IMR-90 (cell line): ENCODE measurements at regions not wholly inside any gene's neighbourhood (a gene's known extent, or its start where the extent isn't known, plus 50 kb on each side); places are given as distances from the start of the nearest gene placed in this dataset.

Source experiments
- ATAC-seq: fragments of 200-7000 bp; cut with Tn5 transposase; 2 replicates; pipeline ENCODE4 v1.9.1; 2020; ENCODE audit warnings: low read depth, mild to moderate bottlenecking, moderate library complexity
- BruUV-seq: library from RNA; stranded (reverse); fragments of 400-500 nt; replicated peaks from 2 replicates; lab custom pipeline; 2021; lab: Mats Ljungman, UMichigan
- CTCF ChIA-PET: fragments of 300-600 bp; formaldehyde crosslinking; extraction: SDS; loops from one replicate; lab custom pipeline; 2021; ENCODE audit warnings: antibody characterized with exemption; lab: Yijun Ruan, JAX
- POLR2A ChIA-PET: fragments of 300-600 bp; sonication (Branson Sonifier 250); formaldehyde crosslinking; loops from one replicate; lab custom pipeline; 2022; ENCODE audit warnings: antibody characterized with exemption; ENCODE audit not compliant: unreplicated experiment; lab: Charles Lee
- DNase-seq: peaks from one replicate; pipeline ENCODE4 v3.0.0; 2013
- H2AFZ ChIP-seq: replicated peaks from 2 replicates; pipeline ENCODE3; 2013; ENCODE audit warnings: low read length, mild to moderate bottlenecking; ENCODE audit not compliant: poor library complexity
- H2AK5ac ChIP-seq: 2 replicates; pipeline ENCODE4 v1.6.1; 2013; ENCODE audit warnings: low read depth, low read length, inconsistent platforms
- H2AK9ac ChIP-seq: replicated peaks from 2 replicates; pipeline ENCODE3; 2013; ENCODE audit warnings: mild to moderate bottlenecking, low read depth, low read length, moderate library complexity; ENCODE audit not compliant: poor library complexity
- H2BK120ac ChIP-seq: 2 replicates; pipeline ENCODE4 v1.6.1; 2013; ENCODE audit warnings: low read depth, low read length, inconsistent platforms
- H2BK15ac ChIP-seq: 3 replicates; pipeline ENCODE4 v1.6.1; 2013; ENCODE audit warnings: low read depth, low read length, inconsistent platforms
- H2BK20ac ChIP-seq: 2 replicates; pipeline ENCODE4 v1.6.1; 2013; ENCODE audit warnings: low read depth, mild to moderate bottlenecking, inconsistent platforms, low read length, moderate library complexity
- H2BK5ac ChIP-seq: 2 replicates; pipeline ENCODE4 v1.6.1; 2013; ENCODE audit warnings: mild to moderate bottlenecking, low read depth, low read length, inconsistent platforms; ENCODE audit not compliant: poor library complexity, severe bottlenecking
- H3K14ac ChIP-seq: replicated peaks from 2 replicates; pipeline ENCODE4 v1.6.1; 2013; ENCODE audit warnings: low read depth, low read length, inconsistent platforms
- H3K18ac ChIP-seq: 2 replicates; pipeline ENCODE4 v1.6.1; 2013; ENCODE audit warnings: low read depth, low read length, control low read depth
- H3K23ac ChIP-seq: 2 replicates; pipeline ENCODE4 v1.6.1; 2013; ENCODE audit warnings: low read depth, low read length, inconsistent platforms
- H3K27ac ChIP-seq: 2 replicates; pipeline ENCODE4 v1.5.1; 2013; ENCODE audit warnings: mild to moderate bottlenecking, control low read depth, low read length; ENCODE audit not compliant: insufficient read depth
- H3K27me3 ChIP-seq: 2 replicates; pipeline ENCODE4 v1.6.1; 2013; ENCODE audit warnings: low read length; ENCODE audit not compliant: control insufficient read depth, insufficient read depth
- H3K36me3 ChIP-seq: 2 replicates; pipeline ENCODE4 v1.6.1; 2013; ENCODE audit warnings: low read length, mixed read lengths; ENCODE audit not compliant: control insufficient read depth, insufficient read depth
- H3K4ac ChIP-seq: 2 replicates; pipeline ENCODE4 v1.6.1; 2013; ENCODE audit warnings: low read depth, low read length, inconsistent platforms
- H3K4me1 ChIP-seq: 2 replicates; pipeline ENCODE4 v1.6.1; 2013; ENCODE audit warnings: low read length, mixed read lengths; ENCODE audit not compliant: control insufficient read depth, insufficient read depth
- H3K4me2 ChIP-seq: 2 replicates; pipeline ENCODE4 v1.6.1; 2013; ENCODE audit warnings: low read depth, mild to moderate bottlenecking, control low read depth, low read length, moderate library complexity
- H3K4me3 ChIP-seq: 2 replicates; pipeline ENCODE4 v1.5.1; 2013; ENCODE audit warnings: low read depth, mild to moderate bottlenecking, control low read depth, low read length, moderate library complexity; ENCODE audit not compliant: insufficient read depth
- H3K56ac ChIP-seq: 2 replicates; pipeline ENCODE4 v1.6.1; 2013; ENCODE audit warnings: low read length, inconsistent platforms; ENCODE audit not compliant: insufficient read depth; ENCODE audit errors: extremely low read depth
- H3K79me1 ChIP-seq, 2 experiments: 2 replicates each; pipeline ENCODE4 v1.6.1; 2013; ENCODE audit warnings: low read length in 2 of 2, inconsistent platforms in 1 of 2, low read depth in 1 of 2
- H3K9ac ChIP-seq: 2 replicates; pipeline ENCODE4 v1.6.1; 2013; ENCODE audit warnings: low read depth, low read length, control low read depth
- H3K9me1 ChIP-seq: 2 replicates; pipeline ENCODE4 v1.6.1; 2013; ENCODE audit warnings: low read length, inconsistent platforms; ENCODE audit not compliant: insufficient read depth
- H3K9me3 ChIP-seq: 2 replicates; pipeline ENCODE4 v1.6.1; 2013; ENCODE audit warnings: low read length; ENCODE audit not compliant: control insufficient read depth, insufficient read depth
- H4K20me1 ChIP-seq: 2 replicates; pipeline ENCODE4 v1.6.1; 2013; ENCODE audit warnings: low read length, inconsistent platforms; ENCODE audit not compliant: insufficient read depth
- H4K5ac ChIP-seq: 2 replicates; pipeline ENCODE4 v1.6.1; 2013; ENCODE audit warnings: mild to moderate bottlenecking, low read depth, low read length, control low read depth
- H4K8ac ChIP-seq, 2 experiments: 2 replicates each; pipeline ENCODE4 v1.6.1; 2013; ENCODE audit warnings: low read depth in 2 of 2, low read length in 2 of 2, control low read depth in 1 of 2, inconsistent platforms in 1 of 2
- H4K91ac ChIP-seq: 2 replicates; pipeline ENCODE4 v1.6.1; 2013; ENCODE audit warnings: low read depth, low read length, inconsistent platforms; ENCODE audit not compliant: insufficient read depth
- CEBPB ChIP-seq: IDR thresholded peaks from 2 replicates; pipeline ENCODE4 v1.6.1; 2012; ENCODE audit warnings: low read depth, low read length, improper control_type of control experiment
- CHD1 ChIP-seq: IDR thresholded peaks from 2 replicates; pipeline ENCODE4 v1.6.1; 2012; ENCODE audit warnings: low read depth, low read length, improper control_type of control experiment
- MXI1 ChIP-seq: IDR thresholded peaks from 2 replicates; pipeline ENCODE4 v1.6.1; 2012; ENCODE audit warnings: low read depth, mild to moderate bottlenecking, low read length, moderate library complexity, borderline replicate concordance
- WGBS, 2 experiments: methylation state at CpG; one replicate each; pipeline versions ENCODE4 v1.1.5 to v1.1.7; 2013; ENCODE audit warnings: missing lambda C conversion rate in 2 of 2; ENCODE audit not compliant: insufficient read length in 1 of 2; ENCODE audit errors: extremely low coverage in 2 of 2; 5-methylcytosine and 5-hydroxymethylcytosine counted together
- dilution Hi-C: fragments of 300-500 bp; cut with HindIII; formaldehyde crosslinking; loops from one replicate; pipeline ENCODE4 v1.14.3; 2018; ENCODE audit warnings: low sequenced_read_pairs; ENCODE audit not compliant: unreplicated experiment
- in situ Hi-C: fragments of 300-500 bp; cut with MboI; formaldehyde crosslinking; loops from 3 replicates; pipeline ENCODE4 v1.14.3; 2019; ENCODE audit warnings: low sequenced_read_pairs, inconsistent platforms, mixed read lengths
- intact Hi-C: fragments of 100-400 bp; cut with micrococcal nuclease; formaldehyde crosslinking; loops from 2 replicates; pipeline ENCODE4 v1.10.0; 2022

DNA sequence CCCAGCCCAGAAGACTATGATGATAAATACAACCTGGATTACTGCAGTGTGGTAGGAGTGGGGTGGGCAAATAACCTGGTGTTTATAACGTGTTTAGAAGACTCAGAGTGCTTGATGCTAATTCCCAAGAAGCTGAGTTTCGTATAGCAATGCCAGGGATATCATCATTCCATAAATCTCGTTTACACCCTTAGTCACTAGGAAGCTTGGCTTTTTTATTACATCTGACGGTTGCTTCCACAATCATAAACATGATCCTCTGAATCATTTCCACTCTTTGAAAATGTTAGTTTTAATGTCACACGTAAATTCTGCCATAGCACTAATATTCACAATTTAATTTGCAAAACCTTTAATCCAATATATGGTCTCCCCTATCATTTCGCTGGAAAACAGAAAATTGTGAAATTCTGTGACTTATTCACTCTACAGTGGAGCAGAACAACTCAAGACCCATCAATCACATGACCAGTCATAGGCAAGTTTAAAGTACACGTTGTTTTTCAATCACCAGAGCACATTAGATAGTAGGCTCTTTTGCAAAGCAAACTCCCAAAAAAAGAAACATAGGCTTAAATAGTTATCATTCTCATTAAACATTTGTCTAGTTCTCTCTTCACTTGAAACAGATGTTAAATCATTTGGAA is 321.0 kb downstream of the LTN1 start:
- no peak overlapping the region for H2BK5ac ChIP-seq
- intact Hi-C loops, result no loop called here
- no CpG with 5 or more reads among the region's 7 CpGs for WGBS, 2 experiments
- H3K9me1 ChIP-seq, result no peaks in the 10 kb centered on the region; the same call in 1 of the 2 replicates
- dilution Hi-C loops, result no loop called here
- no peak overlapping the region for H3K4ac ChIP-seq
- H4K20me1 ChIP-seq, result no peaks in the 10 kb centered on the region
- H2BK15ac ChIP-seq, result no peak overlapping the region
- no peak overlapping the region for H3K4me3 ChIP-seq
- H3K56ac ChIP-seq, result no peak overlapping the region
- no peak overlapping the region for H2AK9ac ChIP-seq
- H2BK20ac ChIP-seq, result no peak overlapping the region
- H4K5ac ChIP-seq, result no peak overlapping the region
- no peaks in the 10 kb centered on the region for H3K27me3 ChIP-seq
- H4K91ac ChIP-seq, result no peak overlapping the region
- DNase-seq, result no peak
- H3K4me2 ChIP-seq, result no peak overlapping the region
- ATAC-seq, result no peak; the same call in 1 of the 2 replicates
- no peak overlapping the region for H3K27ac ChIP-seq
- H3K23ac ChIP-seq, result no peak overlapping the region
- no peak overlapping the region for H2BK120ac ChIP-seq
- CTCF ChIA-PET, result no interaction called here
- no peak overlapping the region for H4K8ac ChIP-seq
- H3K9me3 ChIP-seq, result no peaks in the 10 kb centered on the region
- H3K9ac ChIP-seq, result no peak overlapping the region
- H3K79me1 ChIP-seq, result no peaks in the 10 kb centered on the region
- H3K14ac ChIP-seq, result no peak overlapping the region
- H2AFZ ChIP-seq, result no peak overlapping the region
- POLR2A ChIA-PET, result no interaction called here
- TF ChIP-seq MXI1 (no peak), CEBPB (no peak), CHD1 (no peak)
- in situ Hi-C loops, result no loop called here
- no peak overlapping the region for H2AK5ac ChIP-seq
- H3K36me3 ChIP-seq, result no peaks in the 10 kb centered on the region
- no TSS peak for BruUV-seq
- peaks cover 2% of the 10 kb centered on the region; the same call in 1 of the 2 replicates for H3K4me1 ChIP-seq
- H3K18ac ChIP-seq, result no peak overlapping the region
